Activated CD8-positive, alpha-beta memory T cell treated with anti-CD3 and anti-CD28 coated beads, Interleukin-2, amount 10 ng/mL, durations not matched to agents 7 days and 5 days (primary cell): ENCODE measurements at regions not wholly inside any gene's neighbourhood (a gene's known extent, or its start where the extent isn't known, plus 50 kb on each side); places are given as distances from the start of the nearest gene placed in this dataset.
"Not testable (repeated sequence)": the region's sequence is repeated elsewhere in the genome, so short reads cannot be mapped to it uniquely, and the experiment has no call there.

Source experiments
- ATAC-seq: fragments of 150-1000 bp; cut with Tn5 transposase; one replicate; pipeline ENCODE4 v1.10.0; 2021; ENCODE audit warnings: moderate library complexity
- CTCF ChIA-PET: fragments of 350-600 bp; sonication (Branson Sonifier 250); formaldehyde crosslinking; loops from one replicate; lab custom pipeline; 2021; ENCODE audit warnings: antibody characterized with exemption; lab: Charles Lee
- DNase-seq: peaks from one replicate; pipeline ENCODE4 v3.0.0-alpha.2; 2020
- H3K27ac Mint-ChIP-seq: one replicate; pipeline ENCODE4 v1.8.0; 2021; ENCODE audit warnings: mild to moderate bottlenecking, mixed read lengths
- H3K27me3 Mint-ChIP-seq: one replicate; pipeline ENCODE4 v1.8.0; 2021; ENCODE audit warnings: mixed read lengths
- H3K36me3 Mint-ChIP-seq: one replicate; pipeline ENCODE4 v1.8.0; 2021; ENCODE audit warnings: mild to moderate bottlenecking, mixed read lengths
- H3K4me1 Mint-ChIP-seq: one replicate; pipeline ENCODE4 v1.8.0; 2021; ENCODE audit warnings: mixed read lengths
- H3K4me3 Mint-ChIP-seq: one replicate; pipeline ENCODE4 v1.8.0; 2021; ENCODE audit warnings: mild to moderate bottlenecking, moderate library complexity, mixed read lengths
- H3K9me3 Mint-ChIP-seq: one replicate; pipeline ENCODE4 v1.8.0; 2022; ENCODE audit warnings: low read depth, mixed read lengths

- H3K4me3 Mint-ChIP-seq, H3K27ac Mint-ChIP-seq, H3K9me3 Mint-ChIP-seq, CTCF ChIA-PET, H3K36me3 Mint-ChIP-seq, H3K4me1 Mint-ChIP-seq, H3K27me3 Mint-ChIP-seq, DNase-seq: not testable (repeated sequence)
- peak; percentile 65 for ATAC-seq
Observed at GRCh38 chr16:32187918-32188669, 65.0 kb upstream of the TP53TG3D start.

GRCh38 chr16:32202585-32202984 is 50.5 kb upstream of the TP53TG3D start:
- H3K4me1 Mint-ChIP-seq, ATAC-seq, DNase-seq, H3K27ac Mint-ChIP-seq, H3K4me3 Mint-ChIP-seq, CTCF ChIA-PET, H3K27me3 Mint-ChIP-seq, H3K36me3 Mint-ChIP-seq, H3K9me3 Mint-ChIP-seq: not testable (repeated sequence)
